Cardiac fibroblast (primary cell): ENCODE measurements at regions not wholly inside any gene's neighbourhood (a gene's known extent, or its start where the extent isn't known, plus 50 kb on each side); places are given as distances from the start of the nearest gene placed in this dataset.

Source experiments
- DNase-seq, 2 donors: peaks; one replicate each; pipeline versions ENCODE4 v3.0.0 to v3.0.0-alpha.2; 2010; ENCODE audit warnings: low read depth in 2 of 2
- H3K4me3 ChIP-seq, 2 donors: replicated peaks in 1 of 2; 1 replicate in 1 of 2; 2 replicates in 1 of 2; pipeline ENCODE4 v1.5.1; 2011; ENCODE audit warnings: low read depth in 2 of 2, low read length in 2 of 2, mild to moderate bottlenecking in 2 of 2, moderate library complexity in 1 of 2
- CTCF ChIP-seq: IDR thresholded peaks from one replicate; pipeline ENCODE4 v1.5.1; 2011; ENCODE audit warnings: low read depth, mild to moderate bottlenecking, low read length, inconsistent platforms

DNA sequence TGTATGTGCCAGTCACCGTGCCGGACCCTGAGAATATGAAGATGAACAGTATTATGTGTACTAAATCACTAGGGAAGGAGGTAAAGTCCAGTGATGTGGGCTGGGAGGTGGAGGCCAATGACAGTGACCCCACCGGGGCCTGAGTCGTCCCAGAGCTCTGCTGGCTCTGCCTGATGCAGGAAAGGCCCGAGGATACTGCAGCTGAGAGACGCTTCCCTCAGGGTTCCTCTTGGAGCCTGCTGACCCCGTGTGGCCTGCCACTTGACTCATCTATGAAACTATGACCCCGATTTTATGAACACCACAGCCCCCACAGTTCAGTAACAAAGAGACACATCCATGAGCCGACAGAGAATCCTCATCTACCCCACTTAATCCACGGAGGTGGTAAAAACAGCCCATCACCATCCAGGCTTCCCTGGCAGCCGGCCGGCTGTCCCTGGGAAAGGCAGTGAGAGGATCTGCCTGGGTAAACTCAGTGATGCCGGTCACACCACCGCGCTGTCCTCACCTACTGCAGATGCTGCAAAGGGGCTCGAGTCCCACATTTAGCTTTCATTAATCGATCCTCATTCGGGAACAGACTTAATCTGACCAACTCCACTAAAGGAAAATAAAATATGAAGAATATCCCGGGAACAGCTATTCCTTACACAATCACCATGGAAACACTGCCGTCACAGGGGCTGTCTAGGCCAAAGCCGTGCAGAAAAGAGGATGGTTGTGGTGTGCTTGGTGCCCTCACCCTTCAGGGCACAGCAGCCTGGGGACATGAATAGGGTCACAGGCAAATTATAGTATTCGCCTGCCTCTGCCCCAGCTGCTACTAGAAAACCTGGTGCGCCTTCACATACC is 82.9 kb downstream of the ARRDC4 start:
- TF ChIP-seq CTCF: no peak
- DNase-seq: no peak

GRCh38 chr15:98051734-98052133 is 91.2 kb downstream of the ARRDC4 start:
- no peak for DNase-seq
- TF ChIP-seq CTCF: no peak
- no peak overlapping the region for H3K4me3 ChIP-seq

More for the DNA sequence above, 82.9 kb downstream of the ARRDC4 start:
- H3K4me3 ChIP-seq: no peak overlapping the region

DNA sequence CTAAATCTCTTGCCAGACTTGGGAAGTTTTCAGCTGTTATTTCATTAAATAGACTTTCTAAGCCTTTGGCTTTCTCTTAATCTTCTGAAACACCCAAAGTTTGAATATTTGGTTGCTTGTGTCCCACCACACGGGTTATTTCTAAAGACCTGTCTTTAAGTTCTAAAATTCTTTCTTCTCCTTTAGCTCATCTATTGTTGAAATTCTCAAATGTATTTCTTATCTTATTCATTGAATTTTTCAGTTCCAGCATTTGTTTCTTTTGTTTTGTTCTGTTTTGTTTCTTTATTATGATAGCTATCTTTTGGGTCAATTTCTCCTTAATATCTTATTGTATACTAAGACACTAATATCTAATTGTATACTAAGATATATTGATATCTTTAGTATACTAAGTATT is 97.0 kb downstream of the ARRDC4 start:
- TF ChIP-seq CTCF: no peak
- no peak overlapping the region for H3K4me3 ChIP-seq
- no peak for DNase-seq

- H3K4me3 ChIP-seq: no peak overlapping the region
- no peak for DNase-seq
- no peak for TF ChIP-seq CTCF
Observed at GRCh38 chr15:98062869-98063268, 102.4 kb downstream of the ARRDC4 start.

- TF ChIP-seq CTCF: no peak
- no peak overlapping the region for H3K4me3 ChIP-seq
Observed at GRCh38 chr15:98063315-98063714, 102.8 kb downstream of the ARRDC4 start.

DNA sequence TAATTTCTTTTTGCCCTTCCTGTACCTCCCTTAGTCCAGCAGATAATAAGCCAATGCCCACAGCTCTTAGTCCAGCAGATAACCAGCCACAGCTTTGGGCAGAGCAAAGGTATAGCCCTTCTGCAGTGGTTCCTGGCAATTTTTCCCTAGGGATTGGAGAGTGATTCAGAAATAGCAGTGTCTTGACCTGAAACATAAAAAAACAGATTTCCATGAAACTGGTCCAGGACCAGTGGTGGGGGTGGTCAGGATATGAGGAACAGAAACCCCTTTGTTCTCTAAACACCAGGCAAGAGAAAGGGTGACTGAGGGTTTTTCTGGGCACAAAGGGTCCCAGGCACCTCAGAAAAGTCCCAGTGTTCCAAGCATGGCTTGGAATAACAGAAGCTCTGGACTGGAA is 103.4 kb downstream of the ARRDC4 start:
- no peak for DNase-seq
- no peak for TF ChIP-seq CTCF
- no peak overlapping the region for H3K4me3 ChIP-seq

More at GRCh38 chr15:98063315-98063714, 102.8 kb downstream of the ARRDC4 start:
- DNase-seq: no peak

DNA sequence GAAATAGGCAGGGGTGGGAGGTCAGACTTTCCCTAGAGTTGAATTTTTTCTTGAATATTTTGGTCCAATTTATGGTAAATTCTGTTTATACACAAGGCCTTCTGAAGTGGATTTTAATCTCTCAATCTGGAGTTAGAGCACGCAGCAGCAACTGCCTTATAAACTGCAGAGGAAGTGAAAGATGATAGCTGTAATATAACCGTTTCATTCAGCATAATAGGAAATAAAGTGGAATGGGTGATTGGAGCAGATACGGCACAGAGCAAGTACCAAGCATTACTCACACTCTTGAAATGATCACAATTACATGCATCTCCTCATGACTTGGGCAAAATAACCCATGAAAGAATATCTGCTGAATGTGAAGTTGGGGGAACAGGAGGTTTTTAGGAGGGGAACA is 106.8 kb downstream of the ARRDC4 start:
- TF ChIP-seq CTCF: no peak
- no peak overlapping the region for H3K4me3 ChIP-seq
- DNase-seq: no peak
